Neuronal stem cell (in vitro differentiated cells): ENCODE measurements at regions not wholly inside any gene's neighbourhood (a gene's known extent, or its start where the extent isn't known, plus 50 kb on each side); places are given as distances from the start of the nearest gene placed in this dataset.
A peak's percentile ranks its signal among the peaks of the same experiment; 100 is the strongest.

Experiments
- DNase-seq: peaks from one replicate; pipeline ENCODE4 v3.0.0-alpha.2; 2013; ENCODE audit warnings: low spot score
- H2AFZ ChIP-seq: one replicate; pipeline ENCODE4 v1.6.1; 2013; ENCODE audit warnings: mild to moderate bottlenecking, low read length, inconsistent platforms
- H2AK5ac ChIP-seq: 2 replicates; pipeline ENCODE4 v1.6.1; 2013; ENCODE audit warnings: low read depth, mild to moderate bottlenecking, inconsistent platforms, low read length, moderate library complexity, mixed read lengths
- H2BK120ac ChIP-seq: 2 replicates; pipeline ENCODE4 v1.6.1; 2013; ENCODE audit warnings: low read depth, mild to moderate bottlenecking, inconsistent platforms, low read length, moderate library complexity, mixed read lengths
- H2BK12ac ChIP-seq: one replicate; pipeline ENCODE4 v1.6.1; 2013; ENCODE audit warnings: low read length, inconsistent platforms
- H2BK15ac ChIP-seq: 2 replicates; pipeline ENCODE4 v1.6.1; 2013; ENCODE audit warnings: mild to moderate bottlenecking, low read length, inconsistent platforms, mixed read lengths
- H2BK5ac ChIP-seq: one replicate; pipeline ENCODE4 v1.6.1; 2013; ENCODE audit warnings: inconsistent platforms, mild to moderate bottlenecking, low read length, moderate library complexity
- H3K14ac ChIP-seq: one replicate; pipeline ENCODE4 v1.6.1; 2013; ENCODE audit warnings: low read length, inconsistent platforms
- H3K18ac ChIP-seq: 2 replicates; pipeline ENCODE4 v1.6.1; 2013; ENCODE audit warnings: low read length, inconsistent platforms
- H3K23ac ChIP-seq: 2 replicates; pipeline ENCODE4 v1.6.1; 2013; ENCODE audit warnings: low read depth, mild to moderate bottlenecking, mixed read lengths, low read length, inconsistent platforms; ENCODE audit not compliant: poor library complexity
- H3K27ac ChIP-seq: replicated peaks from 3 replicates; pipeline ENCODE4 v1.5.1; 2013; ENCODE audit warnings: low read length, inconsistent platforms
- H3K27me3 ChIP-seq, 3 experiments: 2 replicates each; pipeline ENCODE4 v1.6.1; 2013; ENCODE audit warnings: low read length in 3 of 3, mild to moderate bottlenecking in 2 of 3, inconsistent platforms in 1 of 3, low read depth in 1 of 3, mixed read lengths in 1 of 3, moderate library complexity in 1 of 3; ENCODE audit not compliant: control insufficient read depth in 3 of 3, insufficient read depth in 3 of 3
- H3K36me3 ChIP-seq, 2 donors: replicated peaks in 1 of 2; 2 replicates each; pipeline ENCODE4 v1.6.1; 2013; ENCODE audit warnings: low read length in 2 of 2; ENCODE audit not compliant: control insufficient read depth in 2 of 2, insufficient read depth in 2 of 2
- H3K4ac ChIP-seq: 2 replicates; pipeline ENCODE4 v1.6.1; 2013; ENCODE audit warnings: inconsistent platforms, mild to moderate bottlenecking, low read length, moderate library complexity
- H3K4me1 ChIP-seq, 2 donors: 1 replicate in 1 of 2; 2 replicates in 1 of 2; pipeline ENCODE4 v1.6.1; 2013; ENCODE audit warnings: low read length in 2 of 2, low read depth in 1 of 2; ENCODE audit not compliant: control insufficient read depth in 2 of 2, insufficient read depth in 1 of 2
- H3K4me2 ChIP-seq: one replicate; pipeline ENCODE4 v1.6.1; 2013; ENCODE audit warnings: mild to moderate bottlenecking, low read length, inconsistent platforms; ENCODE audit not compliant: insufficient read depth, poor library complexity, severe bottlenecking
- H3K4me3 ChIP-seq, 2 donors: 2 replicates each; pipeline ENCODE4 v1.5.1; 2013; ENCODE audit warnings: low read length in 2 of 2, mild to moderate bottlenecking in 2 of 2, inconsistent platforms in 1 of 2, moderate library complexity in 1 of 2
- H3K79me1 ChIP-seq: one replicate; pipeline ENCODE4 v1.6.1; 2013; ENCODE audit warnings: low read depth, mild to moderate bottlenecking, inconsistent platforms, low read length, moderate library complexity
- H3K9ac ChIP-seq: one replicate; pipeline ENCODE4 v1.6.1; 2013; ENCODE audit warnings: mild to moderate bottlenecking, low read depth, low read length, inconsistent platforms; ENCODE audit not compliant: poor library complexity
- H3K9me3 ChIP-seq, 2 donors: replicated peaks in 1 of 2; 2 replicates each; pipeline versions ENCODE3 to v1.6.1; 2013; ENCODE audit warnings: low read length in 2 of 2, mild to moderate bottlenecking in 2 of 2, inconsistent platforms in 1 of 2, low read depth in 1 of 2, mixed read lengths in 1 of 2, moderate library complexity in 1 of 2; ENCODE audit not compliant: control insufficient read depth in 2 of 2, insufficient read depth in 1 of 2
- H4K8ac ChIP-seq: one replicate; pipeline ENCODE4 v1.6.1; 2013; ENCODE audit warnings: low read depth, mild to moderate bottlenecking, inconsistent platforms, low read length, moderate library complexity
- H4K91ac ChIP-seq: one replicate; pipeline ENCODE4 v1.6.1; 2013; ENCODE audit warnings: low read length, low read depth, mild to moderate bottlenecking, inconsistent platforms; ENCODE audit not compliant: poor library complexity
- WGBS, 2 donors: extraction: QIAGEN DNeasy Blood & Tissue Kit; methylation state at CpG; one replicate each; pipeline ENCODE4 v1.1.7; 2013; ENCODE audit warnings: missing lambda C conversion rate in 2 of 2, mixed read lengths in 1 of 2; ENCODE audit not compliant: insufficient read length in 2 of 2, insufficient replicate concordance in 1 of 2; ENCODE audit errors: extremely low coverage in 2 of 2; 5-methylcytosine and 5-hydroxymethylcytosine counted together

DNA sequence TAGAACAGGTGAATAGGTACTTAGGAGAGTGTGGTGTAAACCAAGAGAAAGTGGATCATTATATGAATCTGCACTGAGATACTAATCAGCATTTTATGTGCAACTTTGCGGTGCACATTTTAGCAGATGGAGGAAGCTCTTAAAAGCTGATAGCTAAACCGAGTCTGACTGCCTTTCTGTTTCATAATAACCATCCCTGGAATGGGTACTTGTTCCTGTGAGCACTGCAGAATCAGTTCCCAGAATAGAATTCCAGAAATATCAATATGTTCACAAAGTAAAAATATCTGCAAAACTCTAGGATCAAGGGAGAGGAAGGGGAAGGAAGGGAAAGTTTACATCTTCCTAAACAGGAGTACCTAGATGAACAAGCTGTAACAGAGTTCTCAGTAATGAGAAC, 432.2 kb upstream of the HNRNPA3 start:
- H2AK5ac ChIP-seq, result no peak overlapping the region
- H3K27ac ChIP-seq, result no peak overlapping the region
- no peak overlapping the region for H3K4ac ChIP-seq
- no peak overlapping the region for H2BK5ac ChIP-seq
- no peak overlapping the region for H2BK120ac ChIP-seq
- H3K79me1 ChIP-seq, result no peaks in the 10 kb centered on the region
- no peak overlapping the region for H3K23ac ChIP-seq
- H3K14ac ChIP-seq, result no peak overlapping the region
- no peak for DNase-seq
- H3K4me3 ChIP-seq, result no peak overlapping the region
- no peaks in the 10 kb centered on the region for H3K27me3 ChIP-seq
- no peaks in the 10 kb centered on the region for H3K4me1 ChIP-seq
- no peak overlapping the region for H2BK12ac ChIP-seq
- H4K8ac ChIP-seq, result no peak overlapping the region
- no peak overlapping the region for H4K91ac ChIP-seq
- no peak overlapping the region for H2BK15ac ChIP-seq
- no peaks in the 10 kb centered on the region for H3K9me3 ChIP-seq
- H3K18ac ChIP-seq, result no peak overlapping the region
- no peak overlapping the region for H3K4me2 ChIP-seq
- no peak overlapping the region for H2AFZ ChIP-seq
- no peaks in the 10 kb centered on the region for H3K36me3 ChIP-seq
- no peak overlapping the region for H3K9ac ChIP-seq
- no CpG with 5 or more reads among the region's 2 CpGs for WGBS, 2 donors

DNA sequence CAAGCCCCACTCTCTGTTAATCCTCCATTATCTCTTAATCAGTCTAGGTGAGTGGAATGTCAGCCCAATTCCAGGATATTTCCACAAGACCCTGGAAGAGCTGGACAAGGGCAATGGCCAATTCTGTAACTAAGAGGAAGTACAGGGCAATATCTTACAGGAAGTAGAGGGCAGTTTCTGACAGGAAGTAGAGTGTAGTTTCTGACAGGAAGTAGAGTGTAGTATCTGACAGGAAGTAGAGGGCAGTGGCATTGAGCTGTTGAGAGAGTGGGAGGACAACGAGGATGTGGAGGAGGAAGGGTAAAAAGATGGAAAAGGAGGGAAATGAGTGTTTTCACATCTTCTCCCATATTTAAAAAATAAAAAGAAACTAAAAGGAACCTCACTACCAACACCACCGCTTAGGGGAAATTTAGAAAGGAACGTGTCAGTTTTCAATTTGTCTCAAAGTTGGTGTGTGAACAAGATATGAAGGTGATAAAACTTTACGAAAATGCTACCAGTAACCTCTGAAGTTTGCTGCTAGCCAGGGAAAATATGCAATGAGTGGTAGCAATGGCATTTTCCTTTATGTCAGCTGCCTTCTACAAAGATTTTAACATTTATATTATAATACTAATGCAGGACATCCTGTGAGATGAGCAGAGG, 430.9 kb upstream of the HNRNPA3 start:
- Histone ChIP-seq H3K14ac (no peak overlapping the region), H3K4me2 (no peak overlapping the region), H3K18ac (no peak overlapping the region), H3K23ac (no peak overlapping the region), H3K27me3 (no peaks in the 10 kb centered on the region), H2BK120ac (no peak overlapping the region), H2AFZ (peak overlapping the region; percentile 39), H3K27ac (no peak overlapping the region), H3K4me1 (no peaks in the 10 kb centered on the region), H3K4me3 (no peak overlapping the region), H3K36me3 (no peaks in the 10 kb centered on the region), H2BK12ac (no peak overlapping the region), H2AK5ac (no peak overlapping the region), H2BK15ac (no peak overlapping the region), H2BK5ac (no peak overlapping the region), H3K9me3 (no peaks in the 10 kb centered on the region), H3K79me1 (no peaks in the 10 kb centered on the region), H3K9ac (no peak overlapping the region), H4K8ac (no peak overlapping the region), H3K4ac (no peak overlapping the region), H4K91ac (no peak overlapping the region)
- no peak for DNase-seq
- no CpG with 5 or more reads among the region's 4 CpGs for WGBS, 2 donors

DNA sequence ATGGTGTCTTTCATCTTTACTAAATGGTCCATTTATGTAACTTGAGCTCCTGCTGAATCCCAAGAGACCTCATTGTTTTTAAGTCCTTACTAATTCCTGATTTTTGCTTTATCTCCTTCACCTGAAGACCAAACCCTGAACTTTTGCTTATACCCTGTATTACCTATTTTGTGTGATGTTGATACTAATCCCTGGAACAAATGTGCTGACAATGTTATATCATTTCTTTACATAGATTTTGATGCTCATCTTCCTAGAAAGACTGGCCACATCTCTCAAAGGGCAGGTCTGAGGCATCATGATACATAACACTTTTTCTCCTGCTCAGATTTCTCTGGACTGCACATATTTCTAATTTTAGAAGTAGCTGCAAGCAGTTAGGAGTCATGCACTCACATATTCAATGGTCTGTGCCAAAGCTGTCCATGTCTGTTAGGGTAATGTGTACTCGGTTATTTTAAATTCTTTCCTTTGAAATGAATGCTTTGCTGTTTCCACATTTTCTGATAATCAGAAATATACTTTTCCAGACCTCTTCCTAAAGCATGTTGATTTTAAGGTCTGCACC, 427.9 kb upstream of the HNRNPA3 start:
- no peak overlapping the region for H2AK5ac ChIP-seq
- no peak overlapping the region for H4K91ac ChIP-seq
- H2AFZ ChIP-seq, result no peak overlapping the region
- H3K36me3 ChIP-seq, result no peaks in the 10 kb centered on the region
- WGBS, 2 donors, result no CpG with 5 or more reads among the region's 1 CpG
- H3K4me2 ChIP-seq, result no peak overlapping the region
- no peaks in the 10 kb centered on the region for H3K27me3 ChIP-seq
- no peak overlapping the region for H4K8ac ChIP-seq
- H3K9ac ChIP-seq, result no peak overlapping the region
- no peaks in the 10 kb centered on the region for H3K4me1 ChIP-seq
- H2BK5ac ChIP-seq, result no peak overlapping the region
- DNase-seq, result no peak
- no peak overlapping the region for H2BK120ac ChIP-seq
- H3K14ac ChIP-seq, result no peak overlapping the region
- no peak overlapping the region for H2BK15ac ChIP-seq
- H2BK12ac ChIP-seq, result no peak overlapping the region
- H3K4ac ChIP-seq, result no peak overlapping the region
- no peak overlapping the region for H3K4me3 ChIP-seq
- H3K27ac ChIP-seq, result no peak overlapping the region
- H3K9me3 ChIP-seq, result no peaks in the 10 kb centered on the region
- no peak overlapping the region for H3K18ac ChIP-seq
- no peaks in the 10 kb centered on the region for H3K79me1 ChIP-seq
- no peak overlapping the region for H3K23ac ChIP-seq

DNA sequence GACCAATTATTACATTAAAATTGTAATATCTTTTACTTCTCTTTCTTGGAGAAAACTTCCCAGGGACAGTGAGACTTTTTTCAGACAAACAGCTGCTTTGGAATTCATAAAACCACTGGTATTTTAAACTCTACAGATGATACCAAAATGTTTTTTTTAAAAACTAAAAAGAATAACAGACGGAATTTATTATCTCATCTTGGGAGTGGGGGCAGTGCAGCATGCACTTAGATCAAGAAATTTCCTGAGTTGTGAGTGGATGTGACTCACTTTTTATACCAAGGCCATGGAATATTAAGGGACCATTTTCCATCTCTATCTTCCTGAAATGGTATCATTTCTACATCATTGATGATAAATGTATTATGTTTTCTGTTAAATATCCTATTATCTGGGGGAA, 422.8 kb upstream of the HNRNPA3 start:
- no peak overlapping the region for H3K23ac ChIP-seq
- H3K4me1 ChIP-seq, result no peaks in the 10 kb centered on the region
- H4K91ac ChIP-seq, result no peak overlapping the region
- no peak overlapping the region for H2BK12ac ChIP-seq
- H2BK5ac ChIP-seq, result no peak overlapping the region
- H4K8ac ChIP-seq, result no peak overlapping the region
- H3K9me3 ChIP-seq, result no peaks in the 10 kb centered on the region
- H3K9ac ChIP-seq, result no peak overlapping the region
- no peak overlapping the region for H2AFZ ChIP-seq
- WGBS, 2 donors, result no CpG with 5 or more reads among the region's 1 CpG
- no peak for DNase-seq
- no peak overlapping the region for H3K14ac ChIP-seq
- no peak overlapping the region for H2BK120ac ChIP-seq
- no peak overlapping the region for H3K18ac ChIP-seq
- H3K4me3 ChIP-seq, result no peak overlapping the region
- H3K27ac ChIP-seq, result no peak overlapping the region
- H3K79me1 ChIP-seq, result no peaks in the 10 kb centered on the region
- H3K4ac ChIP-seq, result no peak overlapping the region
- no peaks in the 10 kb centered on the region for H3K27me3 ChIP-seq
- H3K36me3 ChIP-seq, result no peaks in the 10 kb centered on the region
- H2BK15ac ChIP-seq, result no peak overlapping the region
- H3K4me2 ChIP-seq, result no peak overlapping the region
- no peak overlapping the region for H2AK5ac ChIP-seq
